ENCODE measurements at regions not wholly inside any gene's neighbourhood (a gene's known extent, or its start where the extent isn't known, plus 50 kb on each side); places are given as distances from the start of the nearest gene placed in this dataset.

DNA sequence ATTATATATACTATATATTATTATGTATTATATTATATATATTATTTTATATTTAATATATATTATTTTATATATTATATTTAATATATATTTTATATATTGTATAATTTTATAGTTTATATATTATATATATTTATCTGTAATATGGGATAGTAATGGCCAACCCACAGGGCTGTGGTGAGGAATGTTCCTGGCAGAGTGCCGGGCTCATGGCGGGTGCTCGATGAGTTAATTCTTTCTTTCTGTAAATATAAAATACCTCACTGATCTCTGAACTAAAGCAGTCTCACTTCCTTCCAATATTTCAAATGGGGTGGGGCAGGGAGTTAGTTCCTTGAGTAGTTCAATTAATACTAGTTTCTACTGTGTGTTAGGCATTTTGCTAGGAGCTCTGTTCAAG lies 389.4 kb downstream of the TSN start:
- no peaks in the 10 kb centered on the region for H3K4me1 Mint-ChIP-seq (ENCODE audit: unreplicated experiment)
- TF ChIP-seq, protein P1, sequence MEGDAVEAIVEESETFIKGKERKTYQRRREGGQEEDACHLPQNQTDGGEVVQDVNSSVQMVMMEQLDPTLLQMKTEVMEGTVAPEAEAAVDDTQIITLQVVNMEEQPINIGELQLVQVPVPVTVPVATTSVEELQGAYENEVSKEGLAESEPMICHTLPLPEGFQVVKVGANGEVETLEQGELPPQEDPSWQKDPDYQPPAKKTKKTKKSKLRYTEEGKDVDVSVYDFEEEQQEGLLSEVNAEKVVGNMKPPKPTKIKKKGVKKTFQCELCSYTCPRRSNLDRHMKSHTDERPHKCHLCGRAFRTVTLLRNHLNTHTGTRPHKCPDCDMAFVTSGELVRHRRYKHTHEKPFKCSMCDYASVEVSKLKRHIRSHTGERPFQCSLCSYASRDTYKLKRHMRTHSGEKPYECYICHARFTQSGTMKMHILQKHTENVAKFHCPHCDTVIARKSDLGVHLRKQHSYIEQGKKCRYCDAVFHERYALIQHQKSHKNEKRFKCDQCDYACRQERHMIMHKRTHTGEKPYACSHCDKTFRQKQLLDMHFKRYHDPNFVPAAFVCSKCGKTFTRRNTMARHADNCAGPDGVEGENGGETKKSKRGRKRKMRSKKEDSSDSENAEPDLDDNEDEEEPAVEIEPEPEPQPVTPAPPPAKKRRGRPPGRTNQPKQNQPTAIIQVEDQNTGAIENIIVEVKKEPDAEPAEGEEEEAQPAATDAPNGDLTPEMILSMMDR (IDR thresholded peaks at IDR 0.05) = no peak
- DNase-seq (ENCODE audit: extremely low spot score, unreplicated experiment) = no peak
- no peak overlapping the region for H3K4me3 Mint-ChIP-seq (ENCODE audit: unreplicated experiment)
- H3K27ac Mint-ChIP-seq (ENCODE audit: unreplicated experiment) = no peak overlapping the region
- no peaks in the 10 kb centered on the region for H3K36me3 Mint-ChIP-seq (ENCODE audit: unreplicated experiment)
- H3K9me3 Mint-ChIP-seq (ENCODE audit: unreplicated experiment) = no peaks in the 10 kb centered on the region
- H3K27me3 Mint-ChIP-seq (ENCODE audit: unreplicated experiment) = no peaks in the 10 kb centered on the region

DNA sequence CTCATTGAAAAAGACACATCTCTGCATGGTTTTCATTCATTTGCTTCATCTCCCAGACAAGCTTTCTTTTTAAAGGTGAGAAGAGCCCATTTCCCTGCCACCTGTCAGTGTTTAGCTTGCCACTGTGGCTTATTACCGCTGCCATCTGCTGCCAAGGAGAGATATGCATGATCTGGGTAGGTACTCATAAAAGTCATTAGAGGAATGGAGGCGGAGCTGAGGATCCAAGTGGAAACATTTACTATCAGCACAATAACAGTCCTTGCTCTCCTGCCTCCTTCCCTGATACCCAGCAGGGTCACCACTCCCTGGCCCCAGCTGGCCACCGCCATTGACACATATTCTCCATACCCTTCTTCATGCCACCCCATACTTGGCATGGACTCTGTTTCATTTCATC lies 390.4 kb downstream of the TSN start:
- Mint-ChIP-seq H3K4me1 (ENCODE audit: unreplicated experiment) (no peaks in the 10 kb centered on the region), H3K27me3 (ENCODE audit: unreplicated experiment) (no peaks in the 10 kb centered on the region), H3K27ac (ENCODE audit: unreplicated experiment) (no peak overlapping the region), H3K36me3 (ENCODE audit: unreplicated experiment) (no peaks in the 10 kb centered on the region), H3K4me3 (ENCODE audit: unreplicated experiment) (no peak overlapping the region), H3K9me3 (ENCODE audit: unreplicated experiment) (no peaks in the 10 kb centered on the region)
- no peak for DNase-seq (ENCODE audit: extremely low spot score, unreplicated experiment)
- TF ChIP-seq, protein P1 (IDR thresholded peaks at IDR 0.05) = no peak

DNA sequence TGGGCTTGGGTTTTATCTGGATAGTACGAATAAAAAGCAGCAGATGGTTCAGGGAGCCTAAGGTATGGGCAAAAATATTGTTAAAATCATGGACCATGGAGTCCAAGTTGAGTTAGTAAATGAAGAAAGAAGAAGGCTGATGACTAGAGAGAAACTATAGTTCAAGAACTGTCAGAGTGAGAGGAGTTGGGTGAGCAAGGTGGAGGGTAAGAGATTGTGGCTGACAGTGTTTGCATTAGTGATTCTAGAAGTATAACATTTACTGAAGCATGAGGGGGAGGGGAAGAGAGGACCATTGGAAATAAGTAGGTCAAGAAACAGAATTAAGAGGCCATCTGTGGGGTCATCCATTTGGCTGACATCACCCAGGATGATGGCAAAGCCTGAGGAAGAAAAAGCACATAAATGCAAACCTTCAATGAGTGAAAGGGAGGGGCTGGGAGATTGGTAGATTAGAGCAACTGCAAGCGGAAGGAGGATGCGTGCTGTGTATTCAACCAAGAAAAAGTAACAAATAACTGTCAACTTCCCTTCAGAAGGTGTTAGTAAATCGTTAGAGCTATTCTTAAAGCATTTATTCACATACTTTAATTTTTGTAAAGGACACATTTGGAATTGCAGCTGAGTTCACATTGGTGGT lies 392.8 kb downstream of the TSN start:
- Mint-ChIP-seq H3K4me3 (ENCODE audit: unreplicated experiment) (no peak overlapping the region), H3K4me1 (ENCODE audit: unreplicated experiment) (no peaks in the 10 kb centered on the region), H3K36me3 (ENCODE audit: unreplicated experiment) (no peaks in the 10 kb centered on the region), H3K9me3 (ENCODE audit: unreplicated experiment) (no peaks in the 10 kb centered on the region), H3K27ac (ENCODE audit: unreplicated experiment) (no peak overlapping the region), H3K27me3 (ENCODE audit: unreplicated experiment) (no peaks in the 10 kb centered on the region)
- DNase-seq (ENCODE audit: extremely low spot score, unreplicated experiment) = no peak
- TF ChIP-seq, protein P1 (IDR thresholded peaks at IDR 0.05) = no peak

DNA sequence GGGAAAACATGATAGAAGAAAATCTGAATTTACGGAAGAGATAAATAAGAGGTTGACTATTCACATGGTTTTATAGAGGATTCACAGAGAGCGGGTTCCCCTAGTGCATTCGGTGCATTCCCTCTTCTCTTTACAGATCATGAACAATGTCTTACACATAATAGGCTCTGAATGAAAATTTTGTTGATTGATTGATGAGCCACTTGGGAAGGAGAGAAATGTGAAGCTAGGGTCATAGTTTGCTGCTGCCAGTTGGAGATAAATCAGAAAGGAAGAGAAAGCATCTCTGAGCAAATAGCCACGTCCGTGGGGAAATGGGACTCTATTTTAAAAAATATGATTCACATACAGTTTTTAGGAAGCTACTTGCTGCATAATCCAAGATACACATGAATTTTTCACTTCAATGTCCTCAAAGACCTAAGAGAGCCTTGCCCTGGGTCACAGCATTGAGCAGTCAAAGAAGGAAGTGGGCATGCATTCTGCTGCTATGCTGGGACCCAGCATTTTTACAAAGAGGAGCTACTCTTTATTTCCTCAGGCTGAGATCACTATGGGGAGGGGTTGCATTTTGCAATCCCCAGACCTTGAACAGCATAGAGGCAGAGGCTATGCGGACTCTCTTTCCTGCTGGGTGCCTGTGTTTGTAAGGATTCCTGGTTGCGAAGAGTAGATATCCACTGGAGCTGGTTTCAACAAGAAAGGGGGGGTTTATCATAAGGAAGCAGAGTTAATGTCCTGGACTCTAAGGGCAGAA lies 395.3 kb downstream of the TSN start:
- H3K4me1 Mint-ChIP-seq (ENCODE audit: unreplicated experiment) = no peaks in the 10 kb centered on the region
- H3K9me3 Mint-ChIP-seq (ENCODE audit: unreplicated experiment) = no peaks in the 10 kb centered on the region
- TF ChIP-seq, protein P1 (IDR thresholded peaks at IDR 0.05) = no peak
- no peak overlapping the region for H3K27ac Mint-ChIP-seq (ENCODE audit: unreplicated experiment)
- no peak for DNase-seq (ENCODE audit: extremely low spot score, unreplicated experiment)
- no peaks in the 10 kb centered on the region for H3K27me3 Mint-ChIP-seq (ENCODE audit: unreplicated experiment)
- no peak overlapping the region for H3K4me3 Mint-ChIP-seq (ENCODE audit: unreplicated experiment)
- no peaks in the 10 kb centered on the region for H3K36me3 Mint-ChIP-seq (ENCODE audit: unreplicated experiment)

DNA sequence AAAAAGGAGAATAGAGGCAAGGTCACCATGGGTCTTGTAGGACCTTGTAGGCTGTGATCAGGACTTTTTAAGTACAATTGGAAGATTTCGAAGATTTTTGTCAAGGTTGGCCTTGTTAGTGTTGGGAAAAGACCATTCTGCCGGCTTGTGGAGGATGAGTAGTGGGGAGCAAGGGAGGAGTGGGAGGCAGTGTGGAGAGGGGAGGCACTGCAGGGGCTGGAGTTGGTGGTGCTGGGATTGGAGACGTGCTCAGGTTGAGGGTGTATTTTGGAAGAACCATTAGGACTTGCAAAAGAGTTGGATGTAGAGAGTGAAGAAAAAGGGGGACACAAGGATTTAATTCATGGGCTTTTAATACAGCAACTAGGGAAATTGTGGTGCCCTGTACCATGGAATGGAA lies 397.1 kb downstream of the TSN start:
- Mint-ChIP-seq H3K4me3 (ENCODE audit: unreplicated experiment) (no peak overlapping the region), H3K27me3 (ENCODE audit: unreplicated experiment) (no peaks in the 10 kb centered on the region), H3K4me1 (ENCODE audit: unreplicated experiment) (no peaks in the 10 kb centered on the region), H3K27ac (ENCODE audit: unreplicated experiment) (no peak overlapping the region), H3K36me3 (ENCODE audit: unreplicated experiment) (no peaks in the 10 kb centered on the region), H3K9me3 (ENCODE audit: unreplicated experiment) (no peaks in the 10 kb centered on the region)
- TF ChIP-seq, protein P1 (IDR thresholded peaks at IDR 0.05) = no peak
- no peak for DNase-seq (ENCODE audit: extremely low spot score, unreplicated experiment)

All from osteocyte (in vitro differentiated cells).